SU-DHL-6 (cell line): ENCODE measurements at regions not wholly inside any gene's neighbourhood (a gene's known extent, or its start where the extent isn't known, plus 50 kb on each side); places are given as distances from the start of the nearest gene placed in this dataset.

Source experiments
- H2AFZ ChIP-seq: fragments of 200-600 bp; sonication (generic); 2 replicates; pipeline ENCODE4 v1.6.1; 2014; ENCODE audit warnings: low read depth, mild to moderate bottlenecking, moderate library complexity, mixed read lengths, antibody characterized with exemption, low read length; ENCODE audit not compliant: severe bottlenecking
- H3F3A ChIP-seq: fragments of 200-600 bp; shearing (Covaris generic); 2 replicates; pipeline ENCODE4 v1.6.0; 2016; ENCODE audit warnings: antibody characterized with exemption, mild to moderate bottlenecking; ENCODE audit not compliant: insufficient read depth
- H3K27ac ChIP-seq: fragments of 200-600 bp; sonication (generic); 2 replicates; pipeline ENCODE4 v1.5.1; 2016; ENCODE audit warnings: low read depth, mild to moderate bottlenecking, low read length, moderate library complexity, mixed read lengths
- H3K27me3 ChIP-seq: fragments of 200-600 bp; sonication (generic), shearing (Covaris generic); 2 replicates; pipeline ENCODE4 v1.6.0; 2014; ENCODE audit warnings: mild to moderate bottlenecking, low read length
- H3K36me3 ChIP-seq: fragments of 200-600 bp; sonication (generic); 2 replicates; pipeline ENCODE4 v1.6.1; 2014; ENCODE audit warnings: mild to moderate bottlenecking, low read length, mixed read lengths
- H3K4me2 ChIP-seq: fragments of 300-600, 200-600 bp; shearing (Covaris generic), sonication (generic); 2 replicates; pipeline ENCODE4 v1.6.0; 2014; ENCODE audit warnings: low read length, low read depth, mild to moderate bottlenecking; ENCODE audit not compliant: poor library complexity, severe bottlenecking
- H3K4me3 ChIP-seq: fragments of 200-600 bp; sonication (generic); 2 replicates; pipeline ENCODE4 v1.5.1; 2014; ENCODE audit warnings: antibody characterized with exemption, low read length, mild to moderate bottlenecking, mixed read lengths; ENCODE audit not compliant: insufficient read depth, poor library complexity, severe bottlenecking
- H3K79me2 ChIP-seq: fragments of 200-600 bp; sonication (generic); 2 replicates; pipeline ENCODE4 v1.6.1; 2014; ENCODE audit warnings: mild to moderate bottlenecking, low read length, moderate library complexity; ENCODE audit not compliant: insufficient read depth
- H3K9ac ChIP-seq: fragments of 200-600 bp; sonication (generic); 2 replicates; pipeline ENCODE4 v1.7.0; 2014; ENCODE audit warnings: mild to moderate bottlenecking, low read length
- H3K9me2 ChIP-seq: fragments of 200-600 bp; sonication (generic); replicated peaks from 2 replicates; pipeline ENCODE4 v1.6.1; 2014; ENCODE audit warnings: low read length; ENCODE audit not compliant: insufficient read depth
- H3K9me3 ChIP-seq: fragments of 200-600 bp; sonication (generic); 2 replicates; pipeline ENCODE4 v1.6.1; 2014; ENCODE audit warnings: low read length, mixed read lengths; ENCODE audit not compliant: insufficient read depth
- H4K20me1 ChIP-seq: fragments of 200-600 bp; sonication (generic); 2 replicates; pipeline ENCODE4 v1.6.1; 2014; ENCODE audit warnings: low read depth, mild to moderate bottlenecking, antibody characterized with exemption, low read length, moderate library complexity, mixed read lengths
- CTCF ChIP-seq: fragments of 200-600 bp; sonication (generic); IDR thresholded peaks from one replicate; pipeline ENCODE4 v1.5.1; 2017; ENCODE audit warnings: antibody characterized with exemption, mild to moderate bottlenecking, low read length, moderate library complexity; ENCODE audit not compliant: insufficient read depth, poor library complexity, severe bottlenecking
- EZH2phosphoT487 ChIP-seq: fragments of 200-600 bp; sonication (generic), shearing (Covaris generic); conservative IDR thresholded peaks from 2 replicates; pipeline ENCODE4 v1.6.1; 2018; ENCODE audit warnings: mild to moderate bottlenecking, antibody characterized with exemption, low read length, moderate library complexity, mixed read lengths

DNA sequence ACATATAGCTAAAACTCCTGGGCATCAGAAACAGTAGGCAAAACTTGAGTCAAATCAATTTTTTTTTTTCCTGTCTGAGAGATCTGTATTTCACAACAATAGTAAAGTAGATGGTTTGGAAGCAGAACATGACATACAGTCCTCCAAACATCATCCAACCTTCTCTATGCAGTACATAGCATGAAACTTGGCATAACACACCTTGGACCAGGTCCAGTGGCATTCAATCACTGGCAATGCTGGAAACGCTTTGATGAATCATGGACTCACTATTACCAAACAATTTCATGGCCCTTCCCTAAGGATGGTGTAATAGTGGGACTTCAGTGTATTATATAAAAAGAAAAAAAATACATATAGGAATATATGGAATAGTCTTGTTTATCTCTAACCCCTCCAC lies 154.6 kb downstream of the FMR1NB start:
- H3K9ac ChIP-seq: no peak overlapping the region
- no peak overlapping the region for H3K27ac ChIP-seq
- no peak for TF ChIP-seq EZH2phosphoT487
- TF ChIP-seq CTCF: no peak

DNA sequence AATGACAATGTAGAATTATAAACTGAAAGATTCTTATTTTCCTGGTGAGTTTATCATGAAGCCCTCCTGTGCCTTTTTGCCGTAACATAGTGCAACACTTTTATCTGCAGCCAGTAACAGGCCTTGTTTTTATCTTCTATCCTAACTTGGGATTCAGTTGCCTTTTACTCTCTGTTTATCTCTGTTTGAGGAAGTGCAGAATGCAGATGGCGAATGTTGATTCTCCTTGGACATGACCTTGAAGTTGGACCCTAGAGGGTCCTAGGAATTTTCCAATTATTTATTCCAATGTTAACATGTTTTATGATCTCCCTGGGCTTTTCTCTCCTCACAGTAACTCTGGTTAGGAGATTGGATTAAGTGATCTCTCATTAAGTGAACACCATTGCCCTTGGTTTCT lies 165.0 kb downstream of the FMR1NB start:
- H3K27me3 ChIP-seq: no peaks in the 10 kb centered on the region
- H4K20me1 ChIP-seq: no peaks in the 10 kb centered on the region
- no peak overlapping the region for H3K9ac ChIP-seq
- H3K4me2 ChIP-seq: no peak overlapping the region
- H3K36me3 ChIP-seq: no peaks in the 10 kb centered on the region
- H3K27ac ChIP-seq: no peak overlapping the region
- no peak overlapping the region for H3K4me3 ChIP-seq
- H3K9me3 ChIP-seq: no peaks in the 10 kb centered on the region
- no peak overlapping the region for H2AFZ ChIP-seq
- no peaks in the 10 kb centered on the region for H3K79me2 ChIP-seq
- no peaks in the 10 kb centered on the region for H3K9me2 ChIP-seq
- H3F3A ChIP-seq: no peaks in the 10 kb centered on the region
- TF ChIP-seq EZH2phosphoT487 (no peak), CTCF (no peak)

More for the DNA sequence above, 154.6 kb downstream of the FMR1NB start:
- Histone ChIP-seq H3F3A (no peaks in the 10 kb centered on the region), H3K79me2 (no peaks in the 10 kb centered on the region), H2AFZ (no peak overlapping the region), H3K9me3 (no peaks in the 10 kb centered on the region), H3K9me2 (no peaks in the 10 kb centered on the region), H3K4me2 (no peak overlapping the region), H3K27me3 (no peaks in the 10 kb centered on the region), H3K4me3 (no peak overlapping the region), H4K20me1 (no peaks in the 10 kb centered on the region), H3K36me3 (no peaks in the 10 kb centered on the region)

DNA sequence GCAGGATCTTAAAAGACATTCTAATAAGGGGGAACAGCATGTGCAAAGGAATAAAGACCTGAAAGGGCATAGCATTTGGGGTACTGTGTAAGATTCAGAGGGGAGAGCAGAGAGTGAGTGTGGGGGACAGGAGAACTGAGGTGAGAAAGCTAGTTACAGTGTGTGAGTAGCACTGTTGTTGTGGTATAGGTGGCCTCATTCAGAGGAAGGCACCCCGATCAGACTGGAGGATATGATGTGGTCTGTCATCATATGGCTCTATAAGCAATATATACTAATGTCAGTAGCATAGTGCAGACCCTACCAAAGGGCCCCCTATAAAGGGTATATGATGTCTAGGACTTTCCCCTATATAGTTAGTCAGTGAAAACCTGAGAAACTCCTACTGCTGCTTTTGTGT lies 175.8 kb downstream of the FMR1NB start:
- H3F3A ChIP-seq: no peaks in the 10 kb centered on the region
- no peak overlapping the region for H3K4me3 ChIP-seq
- H2AFZ ChIP-seq: no peak overlapping the region
- no peaks in the 10 kb centered on the region for H3K27me3 ChIP-seq
- no peak overlapping the region for H3K9ac ChIP-seq
- H3K27ac ChIP-seq: no peak overlapping the region
- H4K20me1 ChIP-seq: no peaks in the 10 kb centered on the region
- no peaks in the 10 kb centered on the region for H3K9me3 ChIP-seq
- H3K36me3 ChIP-seq: no peaks in the 10 kb centered on the region
- H3K9me2 ChIP-seq: no peaks in the 10 kb centered on the region
- no peak overlapping the region for H3K4me2 ChIP-seq
- H3K79me2 ChIP-seq: no peaks in the 10 kb centered on the region
- TF ChIP-seq CTCF (no peak), EZH2phosphoT487 (no peak)

DNA sequence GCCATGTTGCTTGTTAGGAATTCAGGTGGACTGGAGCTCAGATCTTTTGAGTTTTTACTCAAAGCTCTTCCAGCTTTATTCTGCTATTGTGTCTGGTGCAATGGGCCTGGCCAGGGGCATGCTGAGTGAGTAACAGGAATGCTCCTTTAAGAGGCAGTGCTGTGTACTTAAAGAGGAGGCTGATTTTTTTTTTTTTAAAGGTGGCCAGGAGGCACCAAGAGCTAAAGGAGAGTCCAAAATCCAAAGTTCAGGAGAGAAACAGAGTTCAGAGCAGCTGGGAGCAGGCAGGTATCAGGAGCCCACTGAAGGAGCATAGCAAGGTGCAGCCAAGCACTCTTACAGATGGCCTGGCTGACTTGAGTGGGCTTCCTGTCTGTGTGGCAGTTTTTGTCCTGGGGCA lies 178.7 kb downstream of the FMR1NB start:
- Histone ChIP-seq H3K4me2 (no peak overlapping the region), H3K4me3 (no peak overlapping the region), H4K20me1 (no peaks in the 10 kb centered on the region), H3K36me3 (no peaks in the 10 kb centered on the region), H3K9me3 (no peaks in the 10 kb centered on the region), H3K27ac (no peak overlapping the region), H3F3A (no peaks in the 10 kb centered on the region), H2AFZ (no peak overlapping the region), H3K9me2 (no peaks in the 10 kb centered on the region), H3K27me3 (no peaks in the 10 kb centered on the region), H3K9ac (no peak overlapping the region), H3K79me2 (no peaks in the 10 kb centered on the region)
- TF ChIP-seq CTCF (no peak), EZH2phosphoT487 (no peak)
